ENCODE measurements at regions not wholly inside any gene's neighbourhood (a gene's known extent, or its start where the extent isn't known, plus 50 kb on each side); places are given as distances from the start of the nearest gene placed in this dataset.
"Not testable (repeated sequence)": the region's sequence is repeated elsewhere in the genome, so short reads cannot be mapped to it uniquely, and the experiment has no call there.

DNA sequence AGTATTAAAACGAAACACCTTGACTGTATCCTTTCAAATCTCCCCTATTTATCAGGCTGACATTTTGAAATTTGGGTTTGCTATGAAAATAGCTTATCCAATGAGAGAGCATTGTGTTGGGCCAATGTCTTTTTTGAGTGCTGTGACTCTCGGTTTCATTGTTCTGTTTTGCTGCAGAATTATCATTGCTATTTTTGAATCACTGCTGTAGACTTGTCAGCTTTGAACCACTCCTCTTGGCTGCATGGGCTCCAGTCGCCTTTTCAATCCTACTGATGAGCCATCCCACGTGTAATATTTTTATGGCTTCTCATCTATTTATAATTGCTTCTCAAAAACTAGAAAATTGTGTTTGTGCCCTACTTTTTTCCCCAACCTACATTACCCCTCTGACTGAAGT lies 322.8 kb downstream of the LNPK start:
- no peak for DNase-seq

DNA sequence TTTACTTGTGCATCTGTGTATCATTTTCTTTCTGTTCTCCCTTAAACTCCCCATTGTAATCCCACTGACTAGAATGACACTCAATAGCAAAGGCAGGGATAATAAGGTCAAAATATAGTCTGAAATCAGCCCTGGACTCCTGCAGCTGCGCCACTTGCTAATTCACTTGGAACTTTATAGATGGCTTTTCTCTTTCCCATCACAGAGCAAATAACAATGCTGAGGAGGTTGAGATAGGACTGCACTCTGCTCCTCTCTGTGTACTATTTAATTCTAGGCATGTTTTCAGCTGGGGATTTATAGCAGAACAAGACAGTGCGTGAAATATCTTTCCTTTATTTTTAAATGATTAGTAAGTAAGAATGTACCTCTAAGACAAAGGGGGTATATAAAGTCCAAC lies 324.2 kb downstream of the LNPK start:
- DNase-seq, result no peak

DNA sequence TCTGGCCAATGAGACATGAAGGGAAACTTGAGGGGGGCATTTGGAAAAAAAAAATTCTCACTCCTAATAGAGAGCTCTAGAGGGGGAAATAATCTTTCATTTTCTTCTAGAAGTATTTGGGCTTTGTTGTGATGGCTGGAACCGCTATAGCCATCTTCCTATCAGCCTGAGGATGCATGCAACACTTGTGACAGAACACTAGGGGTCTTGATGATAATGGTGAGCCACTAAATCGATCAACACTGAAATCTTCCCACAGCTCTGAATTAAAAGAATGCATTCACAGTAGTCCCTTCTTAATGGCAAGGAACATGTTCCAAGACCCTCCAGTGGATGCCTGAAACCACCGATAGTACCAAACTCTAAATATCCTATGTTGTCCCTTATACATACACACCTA lies 325.3 kb downstream of the LNPK start:
- no peak for DNase-seq

DNA sequence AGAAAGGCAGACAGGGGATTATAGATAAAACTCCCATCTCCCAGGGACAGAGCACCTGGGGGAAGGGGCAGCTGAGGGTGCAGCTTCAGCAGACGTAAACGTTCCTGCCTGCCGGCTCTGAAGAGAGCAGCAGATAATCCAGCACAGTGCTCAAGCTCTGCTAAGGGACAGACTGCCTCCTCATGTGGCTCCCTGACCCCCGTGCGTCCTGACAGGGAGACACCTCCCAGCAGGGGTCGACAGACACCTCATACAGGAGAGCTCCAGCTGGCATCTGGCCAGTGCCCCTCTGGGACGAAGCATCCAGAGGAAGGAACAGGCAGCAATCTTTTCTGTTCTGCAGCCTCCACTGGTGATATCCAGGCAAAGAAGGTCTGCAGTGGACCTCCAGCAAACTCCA lies 333.3 kb downstream of the LNPK start:
- not testable (repeated sequence) for DNase-seq

DNA sequence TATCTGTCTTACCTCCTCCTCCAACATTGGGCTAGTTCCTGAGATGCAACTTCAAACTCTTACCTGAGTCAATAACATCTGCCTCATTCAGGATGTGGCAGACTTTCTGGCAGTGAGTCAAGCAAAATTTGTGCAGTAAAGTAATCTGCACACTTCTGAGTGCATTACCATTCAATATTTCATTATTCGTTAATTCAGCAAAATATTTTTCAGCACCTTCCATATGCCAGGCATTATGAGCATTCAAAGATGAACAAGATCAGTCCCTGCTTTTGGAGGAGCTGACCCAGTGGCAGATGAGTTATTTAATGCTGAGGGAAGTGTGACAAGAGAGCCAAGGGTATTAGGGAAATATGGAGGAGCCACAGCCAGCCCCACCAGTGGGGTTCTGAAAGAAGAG lies 339.7 kb downstream of the LNPK start:
- DNase-seq, result no peak

DNA sequence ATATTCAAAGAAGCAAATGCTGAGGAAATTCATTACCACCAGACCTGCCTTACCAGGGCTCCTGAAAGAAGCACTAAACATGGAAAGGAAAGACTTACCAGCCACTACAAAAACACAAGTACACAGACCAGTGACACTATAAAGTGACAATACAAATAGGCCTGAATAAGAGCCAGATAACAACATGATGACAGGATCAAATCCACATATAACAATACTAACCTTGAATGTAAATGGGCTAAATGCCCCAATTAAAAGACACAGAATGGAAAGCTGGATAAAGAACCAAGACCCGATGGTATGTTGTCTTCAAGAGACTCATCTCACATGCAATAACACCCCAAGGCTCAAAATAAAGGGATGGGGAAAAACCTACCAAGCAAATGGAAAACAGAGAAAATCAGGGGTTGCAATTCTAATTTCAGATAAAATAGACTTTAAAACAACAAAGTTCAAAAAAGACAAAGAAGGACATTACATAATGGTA lies 353.4 kb downstream of the LNPK start:
- DNase-seq, result no peak

DNA sequence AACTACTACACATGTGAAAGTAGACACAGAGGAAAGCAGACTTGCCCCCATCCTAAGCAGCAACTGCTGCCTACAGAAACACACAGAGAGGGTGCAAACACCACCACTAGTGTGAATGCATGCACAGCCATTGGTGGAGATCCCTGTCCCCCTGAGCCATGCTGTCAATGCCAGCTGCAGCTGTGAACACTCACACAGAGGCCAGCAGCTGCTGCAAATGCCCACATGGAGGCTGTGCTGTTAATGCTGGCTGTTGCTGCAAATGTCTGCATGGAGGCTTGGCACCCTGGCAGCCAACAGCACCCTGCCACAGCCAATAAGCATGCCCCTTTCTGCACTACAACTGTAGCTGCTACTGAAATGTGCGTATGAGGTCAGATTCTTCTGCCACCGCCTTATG lies 355.0 kb downstream of the LNPK start:
- DNase-seq, result no peak

DNA sequence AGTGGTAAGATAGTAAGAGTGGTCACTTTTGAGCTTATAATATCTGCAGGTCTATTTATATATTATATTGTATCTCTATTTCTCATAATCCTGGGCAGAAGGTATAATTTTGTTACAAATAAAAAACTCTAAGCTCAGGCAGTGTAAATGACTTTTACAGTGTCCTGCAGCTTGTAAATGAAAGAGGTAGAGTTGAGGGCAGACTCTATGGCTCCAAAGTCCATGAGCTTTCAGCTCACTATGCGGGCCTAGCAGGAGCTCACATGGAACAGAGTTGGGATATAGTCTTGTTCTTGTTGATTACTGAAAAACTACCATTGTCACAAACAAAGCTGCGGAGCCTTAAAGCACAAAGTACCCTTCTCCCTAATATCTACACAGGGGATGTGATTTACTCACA lies 361.4 kb downstream of the LNPK start:
- no peak for DNase-seq

DNA sequence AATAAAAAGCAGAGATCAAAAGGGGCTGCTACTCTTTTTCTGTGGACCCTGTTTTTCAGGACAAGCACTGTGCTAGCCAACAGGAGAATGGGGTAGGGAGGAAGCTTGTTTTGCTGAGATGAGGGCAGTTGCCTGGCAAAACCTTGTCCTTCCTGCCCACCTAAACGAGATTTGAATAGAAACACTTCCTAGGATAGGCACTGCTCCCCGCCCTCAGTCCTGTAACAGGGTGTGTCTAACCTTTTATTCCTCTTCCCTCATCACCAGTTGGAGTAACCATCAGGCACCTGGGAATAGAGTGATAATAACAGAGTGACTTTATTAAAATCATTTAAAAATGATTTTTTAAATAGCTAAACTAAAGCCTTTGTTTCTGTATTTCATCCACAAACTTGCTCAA lies 368.8 kb downstream of the LNPK start:
- DNase-seq, result no peak

DNA sequence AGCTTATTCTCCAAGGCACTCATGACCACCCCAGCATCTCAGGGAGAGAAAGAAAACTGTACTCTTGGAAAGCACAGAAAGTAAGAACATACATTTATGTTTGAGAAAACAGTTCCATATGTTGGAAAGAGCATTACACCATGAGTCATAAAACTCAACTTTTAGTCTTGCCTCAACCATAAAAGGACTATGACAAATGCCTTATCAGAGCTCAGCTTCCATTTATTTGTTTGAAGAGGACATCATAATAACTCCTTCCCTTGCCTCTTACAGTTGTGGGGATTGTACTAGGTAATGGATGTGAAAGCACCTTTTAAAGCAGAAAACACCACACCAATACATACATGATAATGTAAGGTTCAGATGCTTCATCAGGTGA lies 370.8 kb downstream of the LNPK start:
- no peak for DNase-seq

DNA sequence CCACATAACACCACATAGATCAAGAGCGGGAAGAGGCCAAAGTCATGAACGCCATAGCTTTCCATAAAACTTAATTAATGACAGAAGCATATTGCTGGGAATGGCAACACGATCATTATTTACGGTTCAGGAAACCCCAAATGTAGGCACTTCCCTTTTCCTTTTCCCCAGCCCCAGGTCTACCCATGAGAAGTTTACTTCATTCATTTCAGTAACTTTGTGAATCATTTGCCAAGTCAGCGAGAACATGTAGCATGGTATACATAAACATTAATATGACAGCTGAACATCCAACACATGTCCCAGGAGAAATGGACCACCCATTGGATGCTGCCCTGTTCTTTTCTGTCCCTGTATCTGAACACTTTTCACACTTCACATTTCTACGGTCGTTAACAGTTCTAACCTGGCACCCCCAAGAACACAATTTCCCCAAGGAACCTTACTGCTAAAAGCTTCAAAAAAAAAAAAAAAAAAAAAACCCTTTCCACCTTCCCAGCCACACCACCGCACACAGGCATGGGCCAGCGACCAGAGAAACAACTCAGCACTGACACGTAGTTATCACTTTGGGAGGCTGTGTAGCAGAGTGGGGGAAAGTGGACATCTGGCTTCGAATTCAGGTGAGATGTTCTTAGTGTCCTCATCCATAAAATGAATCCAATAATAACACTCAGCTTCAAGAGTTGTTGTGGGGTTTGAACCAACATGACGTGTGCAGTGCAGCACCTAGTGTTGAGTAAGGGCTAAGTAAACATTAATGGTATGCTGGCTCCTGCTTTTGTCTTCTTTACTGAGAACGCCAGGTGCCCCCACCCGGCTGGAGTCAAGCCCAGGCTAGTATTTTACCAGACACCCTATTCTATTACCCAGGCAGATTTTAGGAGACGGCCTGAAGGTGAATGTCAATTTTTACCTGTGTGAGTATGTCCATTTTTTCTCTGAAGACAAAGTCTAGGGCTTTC lies 371.5 kb downstream of the LNPK start:
- DNase-seq, result no peak

DNA sequence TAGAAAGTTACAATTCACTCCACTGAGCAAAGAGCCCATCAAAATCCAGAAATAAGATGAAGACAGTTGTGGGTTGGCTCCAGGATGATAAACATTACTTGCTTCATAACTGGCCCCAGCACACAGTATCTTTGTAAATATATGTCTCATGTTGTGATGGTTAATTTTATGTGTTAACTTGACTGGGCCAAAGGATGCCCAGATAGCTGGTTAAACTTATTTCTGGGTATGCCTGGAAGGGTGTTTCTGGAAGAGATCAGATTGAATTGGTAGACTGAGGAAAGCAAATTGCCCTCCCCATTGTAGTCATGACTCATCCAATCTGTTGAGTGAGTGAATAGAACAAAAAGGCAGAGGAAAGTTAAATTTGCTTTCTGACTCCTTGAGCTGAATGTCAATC lies 373.8 kb downstream of the LNPK start:
- DNase-seq, result no peak

DNA sequence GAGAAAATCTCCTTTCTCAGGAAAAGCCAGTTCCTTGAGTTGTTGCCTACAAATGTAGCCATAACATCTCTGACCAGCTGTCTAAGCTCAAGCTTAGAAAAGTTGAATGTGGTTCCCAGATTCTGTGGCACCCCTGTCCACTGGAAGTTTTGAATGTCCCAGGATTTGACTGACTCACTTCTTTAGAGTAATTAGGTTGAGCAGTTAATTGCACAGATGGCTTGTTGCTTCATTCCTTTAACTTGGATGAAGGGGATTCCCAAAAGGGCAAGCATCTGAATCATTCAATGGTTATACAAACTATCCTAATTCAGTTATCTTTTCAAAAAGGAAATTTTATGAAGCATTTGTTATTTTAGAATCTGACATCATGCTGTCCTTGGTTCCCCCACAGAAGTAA lies 374.7 kb downstream of the LNPK start:
- DNase-seq, result no peak

DNA sequence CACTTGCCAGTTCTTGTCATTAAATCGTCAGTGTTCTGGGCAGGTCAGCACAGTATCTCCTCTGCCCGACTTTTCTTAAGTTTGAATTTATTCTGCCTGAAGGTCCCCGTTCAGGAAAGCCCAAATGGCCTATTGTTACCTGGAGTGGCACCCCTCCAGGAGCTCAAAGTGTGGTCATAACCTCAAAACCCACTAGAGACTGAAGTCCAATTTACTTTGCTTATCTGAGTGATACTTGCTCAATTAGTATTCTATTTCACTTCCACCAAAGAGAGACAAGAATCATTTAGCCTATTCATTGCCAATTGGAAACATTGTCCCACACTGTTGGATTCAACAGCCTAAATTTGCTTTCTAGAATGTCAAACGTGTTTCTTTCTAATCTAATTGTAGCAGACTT lies 375.3 kb downstream of the LNPK start:
- DNase-seq, result no peak

DNA sequence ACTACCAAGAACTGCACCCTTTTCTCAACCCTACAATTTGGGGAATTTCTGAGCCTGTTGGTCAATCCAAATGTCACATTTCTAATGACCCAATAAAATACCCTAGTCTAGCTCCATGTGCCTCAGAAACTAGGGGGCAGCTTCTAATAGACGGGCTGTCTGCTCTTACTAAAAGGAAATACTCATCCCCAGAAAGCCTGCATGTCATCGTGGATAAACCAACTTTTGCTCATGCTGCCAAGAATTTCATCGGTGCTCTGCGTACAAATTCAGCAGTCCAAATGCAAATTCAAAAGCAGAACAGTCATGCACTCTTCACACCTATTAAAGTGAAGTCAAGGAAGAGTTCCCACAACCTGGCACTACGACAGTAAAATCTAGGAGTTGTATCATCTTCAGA lies 377.3 kb downstream of the LNPK start:
- no peak for DNase-seq

DNA sequence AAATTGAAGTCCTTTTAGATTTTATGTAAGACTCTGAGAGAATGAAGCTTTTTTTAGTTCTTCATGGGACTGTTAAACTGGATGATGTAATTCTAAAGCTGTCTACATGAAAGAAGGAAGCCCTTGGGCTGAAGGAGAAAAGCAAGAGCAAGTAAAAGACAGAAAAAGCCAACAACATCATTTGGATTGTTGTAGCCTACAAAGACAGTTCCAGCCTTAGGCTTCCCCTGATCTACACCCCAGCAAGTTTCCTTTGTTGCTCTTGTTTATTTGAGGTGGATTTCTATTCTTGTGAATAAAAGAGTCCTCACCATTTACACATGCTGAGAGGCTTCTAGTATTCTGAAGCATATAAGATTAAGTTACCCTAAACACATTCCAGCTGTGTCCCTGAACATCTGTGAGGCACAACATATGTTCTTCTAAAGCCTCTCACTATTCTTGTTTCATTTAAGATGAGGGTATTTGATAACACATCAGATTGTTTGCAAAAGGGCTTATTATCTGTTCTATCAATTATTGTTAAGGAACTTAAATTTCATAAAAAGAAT lies 377.8 kb downstream of the LNPK start:
- DNase-seq, result no peak

DNA sequence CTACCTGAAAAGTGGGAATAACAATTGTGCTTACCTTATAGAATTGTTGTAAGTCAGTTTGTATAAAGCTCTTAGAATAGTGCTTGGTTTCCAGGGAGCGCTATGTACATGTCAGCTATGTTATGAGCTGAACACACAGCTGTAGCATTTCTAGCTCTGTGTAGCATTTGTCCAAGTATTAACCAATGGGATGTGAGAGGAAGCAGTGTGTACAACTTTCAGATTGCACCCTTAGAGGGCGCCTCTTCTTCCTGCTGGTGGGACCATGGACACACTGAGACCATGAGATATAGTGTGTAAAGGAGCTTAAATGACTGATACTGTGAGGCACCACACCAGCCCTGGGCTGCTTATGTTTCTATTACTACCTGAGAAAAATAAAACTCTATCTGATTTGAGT lies 380.2 kb downstream of the LNPK start:
- DNase-seq, result no peak

DNA sequence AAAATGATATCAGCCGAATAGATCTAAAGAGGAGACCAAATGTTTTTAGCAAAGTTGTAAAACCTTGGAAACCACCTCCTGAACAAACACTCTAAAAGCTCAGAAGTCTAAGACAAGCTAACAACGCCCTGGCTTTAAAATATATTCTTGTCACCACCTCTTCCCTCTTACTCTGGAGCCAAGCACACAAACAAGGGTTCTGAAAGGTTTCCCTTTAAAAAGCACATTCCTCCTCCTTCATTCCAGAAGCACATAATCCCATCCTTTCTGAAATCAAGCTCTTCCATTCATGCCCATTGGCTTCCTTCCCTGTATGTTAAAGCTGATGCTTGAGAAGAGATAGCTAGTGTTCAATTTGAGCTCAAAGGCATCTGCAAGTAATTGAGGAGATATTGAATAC lies 382.0 kb downstream of the LNPK start:
- no peak for DNase-seq

DNA sequence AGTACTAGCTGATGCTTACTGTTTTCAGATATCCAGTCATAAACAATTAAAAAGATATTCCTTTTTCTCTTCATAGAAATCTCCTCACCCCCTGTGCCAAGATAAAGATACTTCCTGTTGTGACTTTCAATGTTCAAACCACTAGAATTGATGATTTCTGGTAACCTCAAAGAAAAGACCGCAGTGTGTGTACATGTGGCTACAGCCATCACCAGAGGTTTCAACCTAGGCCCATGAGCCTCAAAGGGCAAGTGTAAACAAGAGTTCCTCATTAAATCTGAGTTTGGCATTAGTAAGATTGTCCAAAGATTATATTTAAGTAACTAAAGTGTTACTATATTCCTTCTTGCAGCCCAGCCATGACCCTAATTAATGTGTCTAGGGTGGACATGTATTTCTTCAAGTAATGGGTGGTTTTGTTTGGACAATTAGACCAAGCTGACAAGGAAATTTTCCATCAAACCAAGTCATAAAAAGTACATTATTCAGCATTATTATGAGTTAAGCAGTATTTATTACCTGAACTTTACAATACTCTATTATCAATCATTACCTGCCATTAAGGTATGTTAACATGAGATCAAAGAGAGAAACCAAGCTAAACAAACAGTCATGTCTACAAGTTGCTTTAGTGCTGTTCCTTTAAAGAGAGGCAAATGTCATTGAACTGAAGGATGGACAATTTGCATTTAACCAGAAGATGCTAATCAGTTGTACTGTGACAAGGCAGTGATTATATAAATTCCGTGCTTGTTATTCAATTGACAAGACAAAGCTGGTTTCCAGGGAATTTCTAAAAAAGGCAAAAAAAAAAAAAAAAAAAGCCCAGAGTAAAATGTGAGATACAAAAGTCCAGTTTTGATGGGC lies 382.7 kb downstream of the LNPK start:
- DNase-seq, result no peak

DNA sequence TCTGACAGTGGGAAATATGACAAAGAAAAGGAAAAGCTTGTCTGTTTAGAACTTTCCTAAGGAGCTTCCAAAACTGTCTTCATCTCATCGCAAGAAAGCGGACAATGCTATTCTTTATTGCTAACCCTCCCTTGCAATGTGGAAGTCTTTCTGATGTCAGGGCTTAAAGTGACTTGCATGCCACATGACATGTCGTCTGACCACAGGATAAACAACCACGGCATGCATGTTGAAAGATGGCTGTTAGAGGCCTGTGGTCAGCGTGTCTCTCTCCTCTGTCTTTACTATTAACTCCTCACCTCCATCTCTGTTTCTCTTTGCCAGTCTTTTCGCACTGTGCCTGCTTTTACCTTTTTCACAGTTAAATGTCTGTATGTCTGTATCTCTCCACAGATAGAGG lies 389.8 kb downstream of the LNPK start:
- DNase-seq, result no peak

DNA sequence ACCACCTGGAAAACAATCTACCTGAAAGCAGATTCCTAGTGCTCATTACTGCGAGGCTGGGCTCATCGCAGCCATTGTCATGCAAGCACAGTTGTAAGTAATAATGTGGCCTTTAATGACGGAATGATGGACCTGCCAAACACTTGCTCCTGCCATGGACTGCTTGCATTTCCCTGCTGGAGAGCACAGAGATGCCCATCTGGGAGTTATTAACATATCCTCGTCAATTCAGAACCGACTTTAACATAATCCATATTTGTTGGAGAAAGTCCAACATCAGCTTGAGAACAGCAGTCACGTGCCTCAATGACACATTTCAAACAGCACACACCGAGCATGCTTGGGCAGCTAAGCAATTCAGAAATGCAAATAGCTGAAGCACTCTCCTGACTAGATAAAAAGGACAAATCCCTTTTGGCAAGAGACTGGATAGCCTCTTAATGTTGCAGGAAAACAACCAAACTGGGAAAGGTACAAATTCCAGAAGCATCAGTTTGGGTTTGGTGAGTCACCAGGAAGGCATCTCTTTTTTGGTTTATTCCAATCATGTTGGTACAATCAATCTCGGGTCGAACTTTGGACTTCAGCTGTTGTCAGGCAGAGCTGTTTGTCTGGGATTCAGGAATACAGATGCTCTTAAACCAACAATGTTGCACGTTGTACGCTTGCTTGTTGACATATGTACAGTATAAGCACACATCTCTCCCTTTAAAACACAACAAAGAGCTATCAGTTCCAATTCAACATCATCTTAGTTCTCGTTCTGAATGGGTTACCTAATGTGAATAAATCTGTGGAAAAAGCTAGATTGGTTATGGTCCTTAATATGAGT lies 395.8 kb downstream of the LNPK start:
- peak; percentile 16 for DNase-seq

DNA sequence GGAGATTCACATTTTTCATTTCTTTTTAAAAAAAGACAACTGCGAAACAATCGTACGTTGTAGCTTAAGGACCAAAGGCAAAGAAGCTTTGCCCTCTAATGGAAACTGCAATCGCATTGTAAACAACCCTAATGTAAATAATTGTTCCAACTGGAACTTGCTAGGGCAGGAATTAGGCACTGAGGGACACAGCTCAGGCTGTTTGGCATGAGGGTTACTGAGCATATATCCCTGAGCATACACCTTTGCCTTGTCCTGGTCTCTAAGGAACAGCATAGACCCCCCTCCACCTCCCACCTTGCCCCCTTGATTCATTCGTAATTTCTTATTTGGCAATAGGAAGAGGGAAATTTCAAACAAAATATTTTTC lies 396.4 kb downstream of the LNPK start:
- DNase-seq, result no peak

DNA sequence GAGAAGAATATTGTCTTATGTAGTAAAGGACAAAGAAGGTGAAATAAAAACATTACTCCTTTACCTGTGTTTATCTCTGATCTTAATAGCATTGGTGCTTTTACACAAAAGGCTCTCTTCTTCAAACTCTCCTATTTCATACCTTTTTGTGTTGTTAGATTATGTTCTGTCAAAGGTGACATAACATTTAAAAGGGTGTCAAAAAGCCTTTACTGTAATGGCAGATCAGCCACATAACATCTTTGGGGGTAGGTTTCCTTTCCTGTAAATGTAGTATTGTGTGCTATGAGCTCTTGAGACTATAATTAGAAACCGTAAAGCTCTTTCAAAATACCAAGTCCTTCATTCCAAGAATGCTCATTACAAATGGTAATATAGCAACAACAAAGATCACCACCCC lies 400.1 kb downstream of the LNPK start:
- DNase-seq, result no peak
